NB4 (cell line): ENCODE measurements at regions not wholly inside any gene's neighbourhood (a gene's known extent, or its start where the extent isn't known, plus 50 kb on each side); places are given as distances from the start of the nearest gene placed in this dataset.

ENCODE experiments used
- MYC ChIP-seq: IDR thresholded peaks from 2 replicates; pipeline ENCODE4 v1.6.1; 2011; ENCODE audit warnings: low read depth, low read length
- POLR2A ChIP-seq: IDR thresholded peaks from 2 replicates; pipeline ENCODE4 v1.6.1; 2011; ENCODE audit warnings: mild to moderate bottlenecking; ENCODE audit not compliant: insufficient read length; ENCODE audit errors: extremely low read depth
- TF ChIP-seq, protein P1 (sequence below): IDR thresholded peaks from one replicate; pipeline ENCODE4 v1.5.1; 2012; ENCODE audit warnings: low read depth, low read length
- TF ChIP-seq, protein P2 (sequence below): IDR thresholded peaks from 2 replicates; pipeline ENCODE4 v1.6.1; 2011; ENCODE audit warnings: low read depth, low read length

- no peak for TF ChIP-seq POLR2A
- TF ChIP-seq, protein P1, sequence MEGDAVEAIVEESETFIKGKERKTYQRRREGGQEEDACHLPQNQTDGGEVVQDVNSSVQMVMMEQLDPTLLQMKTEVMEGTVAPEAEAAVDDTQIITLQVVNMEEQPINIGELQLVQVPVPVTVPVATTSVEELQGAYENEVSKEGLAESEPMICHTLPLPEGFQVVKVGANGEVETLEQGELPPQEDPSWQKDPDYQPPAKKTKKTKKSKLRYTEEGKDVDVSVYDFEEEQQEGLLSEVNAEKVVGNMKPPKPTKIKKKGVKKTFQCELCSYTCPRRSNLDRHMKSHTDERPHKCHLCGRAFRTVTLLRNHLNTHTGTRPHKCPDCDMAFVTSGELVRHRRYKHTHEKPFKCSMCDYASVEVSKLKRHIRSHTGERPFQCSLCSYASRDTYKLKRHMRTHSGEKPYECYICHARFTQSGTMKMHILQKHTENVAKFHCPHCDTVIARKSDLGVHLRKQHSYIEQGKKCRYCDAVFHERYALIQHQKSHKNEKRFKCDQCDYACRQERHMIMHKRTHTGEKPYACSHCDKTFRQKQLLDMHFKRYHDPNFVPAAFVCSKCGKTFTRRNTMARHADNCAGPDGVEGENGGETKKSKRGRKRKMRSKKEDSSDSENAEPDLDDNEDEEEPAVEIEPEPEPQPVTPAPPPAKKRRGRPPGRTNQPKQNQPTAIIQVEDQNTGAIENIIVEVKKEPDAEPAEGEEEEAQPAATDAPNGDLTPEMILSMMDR: no peak
- TF ChIP-seq, protein P2, sequence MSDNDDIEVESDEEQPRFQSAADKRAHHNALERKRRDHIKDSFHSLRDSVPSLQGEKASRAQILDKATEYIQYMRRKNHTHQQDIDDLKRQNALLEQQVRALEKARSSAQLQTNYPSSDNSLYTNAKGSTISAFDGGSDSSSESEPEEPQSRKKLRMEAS: no peak
- no peak for TF ChIP-seq MYC
Observed at GRCh38 chr16:85432606-85433005, 180.5 kb upstream of the GSE1 start.
